ENCODE measurements at regions not wholly inside any gene's neighbourhood (a gene's known extent, or its start where the extent isn't known, plus 50 kb on each side); places are given as distances from the start of the nearest gene placed in this dataset.

DNA sequence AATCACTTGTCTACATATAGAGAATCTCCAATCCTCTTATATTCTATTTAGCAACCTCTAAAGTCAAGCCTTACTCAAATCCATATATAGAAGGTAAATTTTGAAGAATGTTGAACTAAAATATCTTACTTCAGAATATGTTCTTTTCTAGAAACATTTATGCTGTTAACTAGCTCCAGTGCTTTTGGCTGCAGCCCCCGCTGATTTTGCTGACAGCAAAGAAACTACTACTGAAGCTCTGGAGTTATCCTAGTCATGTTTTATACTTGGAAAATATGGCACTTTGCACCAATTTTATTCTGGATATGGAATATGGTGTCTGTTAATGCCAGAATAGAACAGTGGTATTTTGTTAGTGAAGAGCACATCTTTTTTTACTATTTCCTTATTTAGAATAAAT, 212.4 kb upstream of the FSIP2 start:
- no peaks in the 10 kb centered on the region for H3K36me3 ChIP-seq (ENCODE audit: control insufficient read depth in 2 of 3, insufficient read depth in 3 of 3, low read length in 3 of 3)
- no peaks in the 10 kb centered on the region for H3K9me3 ChIP-seq (ENCODE audit: control insufficient read depth in 2 of 3, insufficient read depth in 1 of 3, low read length in 3 of 3)
- intact Hi-C loops (cut with DNase I) = no loop called here
- H3K9ac ChIP-seq (ENCODE audit: low read length in 3 of 3) = no peak overlapping the region
- no peaks in the 10 kb centered on the region for H3K4me1 ChIP-seq (ENCODE audit: control insufficient read depth in 2 of 3, insufficient read depth in 2 of 3, low read depth in 1 of 3, low read length in 3 of 3)
- TF ChIP-seq, protein P1, sequence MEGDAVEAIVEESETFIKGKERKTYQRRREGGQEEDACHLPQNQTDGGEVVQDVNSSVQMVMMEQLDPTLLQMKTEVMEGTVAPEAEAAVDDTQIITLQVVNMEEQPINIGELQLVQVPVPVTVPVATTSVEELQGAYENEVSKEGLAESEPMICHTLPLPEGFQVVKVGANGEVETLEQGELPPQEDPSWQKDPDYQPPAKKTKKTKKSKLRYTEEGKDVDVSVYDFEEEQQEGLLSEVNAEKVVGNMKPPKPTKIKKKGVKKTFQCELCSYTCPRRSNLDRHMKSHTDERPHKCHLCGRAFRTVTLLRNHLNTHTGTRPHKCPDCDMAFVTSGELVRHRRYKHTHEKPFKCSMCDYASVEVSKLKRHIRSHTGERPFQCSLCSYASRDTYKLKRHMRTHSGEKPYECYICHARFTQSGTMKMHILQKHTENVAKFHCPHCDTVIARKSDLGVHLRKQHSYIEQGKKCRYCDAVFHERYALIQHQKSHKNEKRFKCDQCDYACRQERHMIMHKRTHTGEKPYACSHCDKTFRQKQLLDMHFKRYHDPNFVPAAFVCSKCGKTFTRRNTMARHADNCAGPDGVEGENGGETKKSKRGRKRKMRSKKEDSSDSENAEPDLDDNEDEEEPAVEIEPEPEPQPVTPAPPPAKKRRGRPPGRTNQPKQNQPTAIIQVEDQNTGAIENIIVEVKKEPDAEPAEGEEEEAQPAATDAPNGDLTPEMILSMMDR (IDR thresholded peaks at IDR 0.05; ENCODE audit: borderline replicate concordance, extremely low read depth, insufficient read depth) = no peak
- no peak overlapping the region for H3K27ac ChIP-seq (ENCODE audit: low read depth in 2 of 2, low read length in 2 of 2)
- DNase-seq = no peak
- no peak for FAIRE-seq
- H3K4me3 ChIP-seq (ENCODE audit: low read length in 3 of 3) = no peak overlapping the region
- no peaks in the 10 kb centered on the region for H3K27me3 ChIP-seq (ENCODE audit: control insufficient read depth, insufficient read depth, low read length)

DNA sequence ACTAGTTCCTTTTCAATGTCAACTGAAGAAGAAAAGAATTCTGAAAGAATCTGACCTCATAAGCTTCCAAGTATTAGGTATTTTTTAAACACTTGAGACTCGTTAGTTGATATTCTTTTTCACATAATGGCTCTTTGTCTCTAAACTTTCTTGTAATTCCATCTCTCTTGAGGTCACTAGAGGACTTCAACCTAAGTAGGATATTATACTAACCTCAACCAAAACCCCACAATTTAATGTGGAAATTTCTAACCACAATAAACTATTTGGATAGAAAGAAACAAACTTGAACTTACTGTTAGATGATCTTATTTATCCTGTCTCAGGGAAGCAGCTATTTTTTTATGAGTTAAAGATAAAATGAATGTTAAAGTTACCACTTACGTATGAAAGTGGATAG, 206.9 kb upstream of the FSIP2 start:
- H3K4me1 ChIP-seq (ENCODE audit: control insufficient read depth in 2 of 3, insufficient read depth in 2 of 3, low read depth in 1 of 3, low read length in 3 of 3) = no peaks in the 10 kb centered on the region
- intact Hi-C loops (cut with DNase I) = no loop called here
- no peak overlapping the region for H3K4me3 ChIP-seq (ENCODE audit: low read length in 3 of 3)
- FAIRE-seq (no peak), DNase-seq (no peak)
- H3K27me3 ChIP-seq (ENCODE audit: control insufficient read depth, insufficient read depth, low read length) = no peaks in the 10 kb centered on the region
- no peaks in the 10 kb centered on the region for H3K9me3 ChIP-seq (ENCODE audit: control insufficient read depth in 2 of 3, insufficient read depth in 1 of 3, low read length in 3 of 3)
- H3K27ac ChIP-seq (ENCODE audit: low read depth in 2 of 2, low read length in 2 of 2) = no peak overlapping the region
- TF ChIP-seq, protein P1 (IDR thresholded peaks at IDR 0.05; ENCODE audit: borderline replicate concordance, extremely low read depth, insufficient read depth) = no peak
- no peaks in the 10 kb centered on the region for H3K36me3 ChIP-seq (ENCODE audit: control insufficient read depth in 2 of 3, insufficient read depth in 3 of 3, low read length in 3 of 3)
- no peak overlapping the region for H3K9ac ChIP-seq (ENCODE audit: low read length in 3 of 3)

DNA sequence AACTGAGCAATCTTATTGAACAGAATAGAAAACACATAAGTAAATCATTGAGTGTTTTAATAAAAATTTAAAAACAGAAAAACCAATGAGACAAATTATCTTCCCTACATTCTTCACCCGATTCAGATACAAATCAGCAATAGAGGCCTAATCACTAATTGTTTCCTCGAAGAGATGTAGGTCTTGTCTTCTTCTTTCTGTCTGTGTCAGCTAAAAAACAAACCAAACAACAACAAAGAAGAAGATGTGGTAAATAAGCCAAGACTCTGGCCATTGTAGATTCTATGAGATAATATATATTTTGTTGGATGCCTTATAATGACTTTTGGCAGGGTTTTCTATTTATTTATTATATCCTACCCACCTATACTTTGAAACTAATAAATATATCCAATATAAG, 200.9 kb upstream of the FSIP2 start:
- no peak for FAIRE-seq
- intact Hi-C loops (cut with DNase I) = no loop called here
- no peak for DNase-seq
- H3K27me3 ChIP-seq (ENCODE audit: control insufficient read depth, insufficient read depth, low read length) = no peaks in the 10 kb centered on the region
- H3K36me3 ChIP-seq (ENCODE audit: control insufficient read depth in 2 of 3, insufficient read depth in 3 of 3, low read length in 3 of 3) = no peaks in the 10 kb centered on the region
- H3K4me1 ChIP-seq (ENCODE audit: control insufficient read depth in 2 of 3, insufficient read depth in 2 of 3, low read depth in 1 of 3, low read length in 3 of 3) = no peaks in the 10 kb centered on the region
- H3K4me3 ChIP-seq (ENCODE audit: low read length in 3 of 3) = no peak overlapping the region
- TF ChIP-seq, protein P1 (IDR thresholded peaks at IDR 0.05; ENCODE audit: borderline replicate concordance, extremely low read depth, insufficient read depth) = no peak
- no peak overlapping the region for H3K9ac ChIP-seq (ENCODE audit: low read length in 3 of 3)
- no peak overlapping the region for H3K27ac ChIP-seq (ENCODE audit: low read depth in 2 of 2, low read length in 2 of 2)
- no peaks in the 10 kb centered on the region for H3K9me3 ChIP-seq (ENCODE audit: control insufficient read depth in 2 of 3, insufficient read depth in 1 of 3, low read length in 3 of 3)

DNA sequence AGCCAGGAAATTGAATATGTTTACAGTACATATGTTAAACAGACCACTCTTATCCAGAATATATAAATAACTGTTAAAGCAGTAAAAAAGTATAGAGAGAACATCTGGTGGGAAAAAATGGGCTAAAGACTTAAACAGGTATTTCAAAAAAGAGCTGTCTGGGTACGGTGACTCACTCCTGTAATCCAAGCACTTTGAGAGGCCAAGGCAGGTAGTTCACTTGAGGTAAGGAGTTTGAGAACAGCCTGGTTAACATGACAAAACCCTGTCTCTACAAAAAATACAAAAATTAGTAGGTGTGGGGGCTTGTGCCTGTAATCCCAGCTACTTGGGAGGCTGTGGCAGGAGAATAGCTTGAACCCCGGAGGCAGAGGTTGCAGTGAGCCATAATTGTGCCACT, 171.4 kb upstream of the FSIP2 start:
- DNase-seq (no peak), FAIRE-seq (no peak)
- Histone ChIP-seq H3K36me3 (ENCODE audit: control insufficient read depth in 2 of 3, insufficient read depth in 3 of 3, low read length in 3 of 3) (no peaks in the 10 kb centered on the region), H3K4me3 (ENCODE audit: low read length in 3 of 3) (no peak overlapping the region), H3K4me1 (ENCODE audit: control insufficient read depth in 2 of 3, insufficient read depth in 2 of 3, low read depth in 1 of 3, low read length in 3 of 3) (no peaks in the 10 kb centered on the region), H3K9me3 (ENCODE audit: control insufficient read depth in 2 of 3, insufficient read depth in 1 of 3, low read length in 3 of 3) (no peaks in the 10 kb centered on the region), H3K27me3 (ENCODE audit: control insufficient read depth, insufficient read depth, low read length) (no peaks in the 10 kb centered on the region), H3K27ac (ENCODE audit: low read depth in 2 of 2, low read length in 2 of 2) (no peak overlapping the region), H3K9ac (ENCODE audit: low read length in 3 of 3) (no peak overlapping the region)
- TF ChIP-seq, protein P1 (IDR thresholded peaks at IDR 0.05; ENCODE audit: borderline replicate concordance, extremely low read depth, insufficient read depth) = no peak
- intact Hi-C loops (cut with DNase I) = no loop called here

Data from kidney (tissue), 13 donors.